SIG-M5 treated with dmso at 0.1 percent for 504 hours (cell line): ENCODE measurements at regions not wholly inside any gene's neighbourhood (a gene's known extent, or its start where the extent isn't known, plus 50 kb on each side); places are given as distances from the start of the nearest gene placed in this dataset.
A peak's percentile ranks its signal among the peaks of the same experiment; 100 is the strongest.
"Not testable (repeated sequence)": the region's sequence is repeated elsewhere in the genome, so short reads cannot be mapped to it uniquely, and the experiment has no call there.

Experiments used
- DNase-seq: peaks from one replicate; lab custom pipeline; 2025; ENCODE audit not compliant: unreplicated experiment; lab: John Stamatoyannopoulos, UW

DNA sequence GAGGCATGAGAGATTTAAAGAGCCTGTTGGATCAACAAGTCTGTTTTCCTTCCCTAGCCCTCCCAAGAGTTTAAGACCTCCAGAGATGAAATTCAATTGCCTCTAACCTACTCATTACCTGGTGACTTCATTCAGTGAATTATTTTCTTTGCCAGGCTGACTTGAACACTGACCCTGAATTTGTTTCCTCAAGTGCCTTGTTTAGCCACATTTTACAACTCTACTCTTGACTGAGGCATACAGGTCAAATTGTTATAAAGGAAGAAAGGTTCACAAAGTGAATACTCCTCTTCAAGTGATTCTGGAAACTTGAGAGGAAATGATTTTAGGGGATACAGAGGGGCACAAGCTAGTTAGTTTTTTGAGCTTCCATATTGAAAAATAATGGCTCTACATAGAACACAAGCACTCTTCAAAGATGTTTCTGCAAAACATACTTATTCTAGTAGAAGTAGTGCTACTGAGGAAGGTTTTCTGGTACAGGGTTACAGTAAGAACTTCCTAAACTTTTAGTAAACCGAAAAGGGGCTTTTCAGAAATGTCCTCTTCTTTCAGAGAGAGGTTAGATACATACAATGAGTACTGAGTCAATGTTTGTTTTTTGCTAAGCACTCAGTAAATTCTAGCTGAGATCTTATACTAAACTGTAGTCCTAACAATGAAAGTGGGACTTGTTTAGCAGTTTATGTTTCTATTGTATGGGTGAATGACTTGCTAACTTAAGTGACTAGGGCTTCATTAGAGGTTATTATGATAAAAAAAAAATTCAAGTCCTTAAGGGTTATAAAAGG, 137.4 kb upstream of the SATB1 start:
- no peak for DNase-seq

DNA sequence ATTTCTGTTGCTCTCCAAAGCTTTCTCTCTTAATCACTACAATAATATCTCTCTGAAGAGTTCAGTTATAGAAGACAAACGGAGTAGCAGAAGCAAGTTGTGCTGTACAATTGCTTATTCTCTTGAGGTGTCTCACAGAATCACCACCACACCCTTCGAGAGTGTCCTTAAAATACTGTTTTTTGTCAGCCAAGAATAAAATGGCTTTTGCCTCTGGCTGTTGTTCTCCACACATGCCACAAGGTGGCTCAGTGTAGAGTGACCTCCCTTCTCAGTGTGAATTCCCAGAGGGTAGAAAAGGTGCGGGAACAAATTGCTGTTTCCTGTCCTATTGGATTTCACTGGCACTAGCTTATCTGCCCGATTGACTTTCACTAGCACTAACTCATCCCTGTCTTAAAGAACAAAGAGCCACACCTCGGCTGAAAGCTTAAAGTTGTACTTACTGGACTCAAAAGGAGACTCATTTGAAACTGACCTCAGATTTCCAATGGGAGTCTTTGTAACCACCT, 134.2 kb upstream of the SATB1 start:
- DNase-seq, result peak; percentile 28

DNA sequence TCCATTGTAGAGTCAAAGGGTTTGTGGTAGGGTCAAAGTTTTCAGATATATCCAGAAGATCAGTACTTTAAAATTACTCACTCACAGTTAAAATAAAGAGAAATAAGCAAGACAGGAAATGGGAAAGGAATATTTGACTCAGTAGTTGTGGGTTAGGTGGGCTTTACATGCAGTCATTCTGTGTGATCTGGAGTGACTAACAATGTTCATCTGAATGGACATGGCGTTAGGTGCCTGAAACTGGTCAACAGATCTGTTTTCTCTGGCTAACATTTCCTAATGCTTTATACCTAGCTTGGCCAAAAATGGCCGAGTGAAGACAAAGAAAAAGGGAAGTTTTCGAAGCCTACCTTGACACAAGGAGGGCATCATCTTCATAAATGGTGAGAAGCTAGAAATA, 133.4 kb upstream of the SATB1 start:
- DNase-seq, result no peak

DNA sequence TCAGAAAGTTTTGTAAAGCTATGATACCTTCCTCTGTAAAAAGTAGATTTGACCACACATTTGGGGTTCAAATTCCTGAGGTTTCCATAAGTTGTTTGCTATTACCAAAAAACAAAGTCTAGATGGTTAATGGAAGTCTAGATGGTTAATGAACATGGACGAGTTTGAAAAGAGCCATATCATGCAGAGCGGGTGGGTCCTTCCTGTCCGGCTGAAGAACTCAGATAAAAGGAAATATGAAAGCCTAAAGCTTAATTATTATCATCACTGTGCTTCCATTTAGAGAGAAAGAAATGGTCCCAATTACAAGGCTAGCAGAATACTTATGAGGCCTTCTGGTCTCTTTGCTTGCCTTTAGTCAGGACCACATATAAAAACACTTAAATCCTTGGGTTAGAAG, 132.1 kb upstream of the SATB1 start:
- no peak for DNase-seq

DNA sequence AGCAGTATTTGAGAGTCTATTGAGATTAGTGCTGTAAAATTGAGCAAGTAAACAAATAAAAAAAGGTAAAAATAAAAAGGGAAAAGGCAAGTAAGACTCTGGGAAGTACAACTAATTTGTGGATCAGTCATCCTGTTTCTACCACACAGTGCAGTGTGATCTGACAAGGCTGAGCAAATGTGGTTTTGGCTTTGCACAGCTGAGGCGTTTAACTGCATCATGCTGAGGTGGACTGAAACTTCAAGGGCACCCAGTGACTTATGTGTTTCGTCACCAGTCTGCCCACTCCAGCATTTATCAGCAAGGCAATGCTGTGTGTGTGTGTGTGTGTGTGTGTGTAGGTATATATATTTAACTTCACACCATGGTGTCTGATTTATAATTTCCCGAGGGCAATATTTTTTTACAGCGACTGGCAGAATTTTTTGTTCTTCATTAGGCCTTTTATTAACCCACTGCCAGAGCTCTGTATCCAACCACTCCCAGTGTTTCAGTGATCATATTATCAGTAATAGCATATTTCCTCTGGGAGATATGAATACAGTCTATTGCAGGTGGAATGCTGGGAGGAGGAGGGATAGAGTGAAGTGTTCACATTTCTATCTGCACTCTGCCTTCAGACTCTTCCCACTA, 131.5 kb upstream of the SATB1 start:
- DNase-seq, result no peak

DNA sequence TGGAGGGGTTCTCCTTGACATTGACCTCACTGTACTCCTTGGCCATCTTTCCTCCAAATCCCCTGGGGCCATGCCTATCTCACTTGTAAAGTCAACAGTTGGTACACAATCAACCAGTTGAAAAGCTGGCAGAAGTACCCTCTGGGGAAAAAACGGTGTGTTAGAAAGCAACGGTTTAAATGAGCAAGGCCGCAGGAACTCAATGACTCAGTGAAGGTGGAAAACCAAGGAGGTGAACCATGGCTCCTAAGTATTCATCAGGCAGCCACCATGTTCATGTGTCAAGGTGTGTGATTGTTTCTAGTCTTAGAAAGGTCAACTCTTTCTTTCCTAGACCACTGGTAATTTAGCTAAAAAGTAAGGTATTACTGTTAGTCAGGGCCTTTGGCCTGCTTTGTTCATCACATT, 130.9 kb upstream of the SATB1 start:
- DNase-seq, result no peak

DNA sequence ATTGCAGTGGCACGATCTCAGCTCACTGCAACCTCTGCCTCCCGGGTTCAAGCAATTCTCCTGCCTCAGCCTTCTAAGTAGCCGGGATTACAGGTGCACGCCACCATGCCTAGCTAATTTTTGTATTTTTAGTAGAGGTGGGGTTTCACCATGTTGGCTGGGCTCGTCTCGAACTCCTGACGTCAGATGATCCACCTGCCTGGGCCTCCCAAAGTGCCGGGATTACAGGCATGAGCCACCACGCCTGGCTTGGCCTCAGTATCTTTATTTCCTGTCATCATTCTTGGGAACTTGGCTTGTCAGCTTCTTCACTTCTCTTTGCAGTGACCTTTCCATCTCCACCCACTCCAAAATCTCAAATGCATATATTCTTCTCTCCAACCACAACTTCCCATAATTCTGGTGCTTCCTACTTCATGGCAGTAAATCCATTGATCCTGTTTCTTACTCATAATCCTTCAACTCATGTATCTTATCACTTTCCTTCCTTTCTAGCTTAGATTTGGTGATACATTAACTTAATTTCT, 127.5 kb upstream of the SATB1 start:
- not testable (repeated sequence) for DNase-seq

DNA sequence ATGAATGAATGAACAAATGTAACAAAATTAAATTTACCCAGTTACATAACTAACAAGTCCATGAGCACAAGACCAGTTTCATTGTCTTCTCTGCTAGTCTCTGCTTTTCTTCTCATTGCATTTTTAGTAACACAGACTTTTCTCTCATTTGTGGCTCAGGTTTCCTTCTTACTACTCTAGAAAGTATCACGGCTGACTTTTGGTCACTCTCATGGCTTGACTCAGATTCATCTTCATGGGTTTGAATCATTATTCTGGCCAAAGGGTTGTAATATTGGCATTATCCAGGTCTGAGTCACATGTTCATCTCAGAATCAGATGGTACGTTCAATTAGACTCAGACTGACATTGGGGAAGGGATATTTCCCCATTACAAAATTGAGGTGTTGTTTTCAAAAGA, 121.5 kb upstream of the SATB1 start:
- no peak for DNase-seq

DNA sequence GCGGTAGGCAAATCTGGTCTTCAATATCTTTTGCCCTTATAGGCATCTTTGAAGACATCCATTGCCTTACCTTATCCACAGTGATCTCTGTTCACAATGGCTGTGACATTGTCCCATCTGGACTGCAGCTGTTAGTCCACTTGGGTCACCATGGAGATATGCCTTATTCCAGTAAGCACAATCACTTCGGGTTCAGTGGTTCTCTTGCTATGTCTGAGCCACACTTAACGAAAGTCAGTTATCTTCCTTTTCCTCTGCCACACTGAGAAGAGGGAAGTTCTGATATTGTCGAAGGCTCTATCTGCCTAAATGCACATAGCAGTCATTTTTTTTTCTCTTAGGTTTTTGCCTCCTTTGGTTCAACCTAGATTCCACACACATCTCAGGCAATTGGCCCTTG, 119.0 kb upstream of the SATB1 start:
- DNase-seq, result no peak

DNA sequence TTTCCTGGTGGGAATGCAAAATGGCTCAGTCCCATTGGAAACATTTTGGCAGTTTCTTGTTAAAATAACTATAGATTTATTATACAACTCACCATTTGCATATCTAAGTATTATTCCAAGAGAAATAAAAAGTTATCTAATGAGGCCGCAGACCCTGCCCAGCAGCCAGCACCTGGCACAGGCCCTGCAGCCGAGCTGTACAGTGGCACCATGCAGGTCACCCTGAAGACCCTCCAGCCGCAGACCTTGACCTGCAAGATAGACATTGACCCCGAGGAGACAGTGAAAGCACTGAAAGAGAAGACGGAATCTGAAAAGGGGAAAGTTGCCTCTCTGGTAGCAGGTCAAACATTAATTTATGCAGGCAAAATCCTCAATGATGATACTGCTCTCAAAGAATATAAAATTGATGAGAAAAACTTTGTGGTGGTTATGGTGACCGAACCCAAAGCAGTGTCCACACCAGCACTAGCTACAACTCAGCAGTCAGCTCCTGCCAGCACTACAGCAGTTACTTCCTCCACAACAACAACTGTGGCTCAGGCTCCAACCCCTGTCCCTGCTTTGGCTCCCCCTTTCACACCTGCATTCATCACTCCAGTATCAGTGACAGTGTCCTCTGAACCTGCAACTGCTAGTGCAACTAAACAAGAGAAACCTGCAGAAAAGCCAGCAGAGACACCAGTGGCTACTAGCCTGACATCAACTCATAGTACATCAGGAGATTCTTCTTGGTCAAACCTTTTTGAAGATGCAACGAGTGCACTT, 113.5 kb upstream of the SATB1 start:
- DNase-seq, result no peak

DNA sequence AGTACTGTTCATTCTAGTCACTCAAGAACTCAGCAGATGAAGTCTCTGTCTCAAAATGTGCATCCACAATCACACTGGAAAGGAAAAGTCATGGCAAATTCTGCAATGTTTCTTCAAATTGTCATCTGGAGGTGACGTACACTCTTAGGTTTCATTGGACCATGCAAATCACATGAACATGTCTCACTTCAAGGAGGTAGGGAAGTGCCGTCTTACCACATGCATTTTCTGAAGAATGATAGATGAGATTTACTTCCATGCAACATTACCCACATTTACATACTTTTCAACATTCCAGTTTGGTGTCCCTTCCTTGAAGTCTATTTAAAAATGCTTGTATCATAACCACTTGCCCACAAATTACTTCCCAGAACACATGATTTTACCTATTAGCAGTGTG, 107.9 kb upstream of the SATB1 start:
- no peak for DNase-seq

DNA sequence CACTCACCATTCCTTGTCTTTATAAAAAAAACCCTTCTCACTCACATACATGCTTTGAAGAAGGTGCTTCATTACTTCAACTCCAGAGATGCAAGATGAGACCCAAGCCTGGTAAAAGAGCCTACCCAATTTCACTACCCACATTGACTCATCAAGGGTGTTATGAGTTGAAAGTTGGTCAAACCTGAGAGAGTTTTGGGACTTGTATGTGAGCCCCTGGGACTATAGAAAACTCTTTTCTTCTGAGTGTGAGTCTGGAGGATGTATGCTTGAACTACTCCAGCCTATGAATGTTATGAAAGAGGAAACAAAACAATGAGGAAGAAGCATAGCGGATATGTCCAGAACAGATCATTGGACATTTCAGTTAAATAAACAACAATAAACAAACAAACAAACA, 106.5 kb upstream of the SATB1 start:
- DNase-seq, result no peak

DNA sequence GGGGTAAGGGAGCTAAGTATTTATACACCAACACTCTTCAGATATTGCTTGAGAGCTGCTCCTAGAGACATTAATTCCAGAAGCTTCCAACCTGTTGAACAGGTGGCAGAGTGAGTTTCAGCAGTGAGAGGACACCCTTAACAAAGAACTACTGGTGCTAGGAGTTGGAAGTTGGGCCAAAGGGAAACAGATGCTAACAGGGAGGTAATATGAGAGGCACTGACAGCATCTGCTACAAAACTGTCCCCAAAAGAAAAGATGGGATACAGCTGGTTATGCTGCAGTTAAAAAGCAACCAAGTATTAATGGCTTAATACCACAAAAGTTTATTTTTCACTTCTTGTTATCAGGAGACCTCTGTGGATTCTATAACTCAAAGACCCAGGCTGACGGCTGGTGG, 104.5 kb upstream of the SATB1 start:
- no peak for DNase-seq

DNA sequence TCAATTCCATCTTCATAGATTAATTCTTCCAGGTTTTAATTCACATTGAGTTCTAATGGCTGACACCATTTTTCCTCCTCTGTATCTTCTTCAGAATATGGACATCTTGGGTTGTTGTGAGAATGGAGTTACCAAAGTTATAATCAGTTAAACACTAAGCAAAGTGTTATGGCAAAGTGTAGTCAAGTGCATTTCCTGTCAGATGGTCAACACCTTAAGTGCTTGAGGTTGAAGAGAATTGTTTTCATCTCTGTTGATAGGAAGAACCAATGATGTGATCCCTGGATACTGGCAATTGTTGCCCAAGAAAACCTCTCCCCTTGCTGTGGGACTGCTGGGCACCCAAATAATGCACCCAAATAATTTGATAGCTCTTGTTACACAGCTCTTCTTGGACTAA, 102.6 kb upstream of the SATB1 start:
- no peak for DNase-seq

DNA sequence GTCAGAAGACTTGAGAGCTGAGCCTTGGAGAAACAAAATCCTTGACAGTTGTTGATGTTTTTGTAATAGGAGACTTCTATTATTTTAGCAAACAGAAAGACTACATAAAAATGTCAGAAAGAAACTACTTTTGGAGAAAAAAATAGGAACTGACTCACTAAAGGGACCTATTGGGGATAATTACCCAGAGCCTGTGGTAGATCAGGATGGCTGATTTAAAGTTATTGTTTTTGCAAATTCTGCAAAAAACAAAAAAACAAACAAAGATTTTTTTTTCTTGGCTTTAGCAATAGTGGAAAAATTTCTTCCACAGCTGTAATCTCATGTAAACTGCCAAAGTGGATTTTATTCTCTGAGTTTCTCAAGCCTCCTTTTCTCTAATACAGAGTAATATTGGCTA, 101.5 kb upstream of the SATB1 start:
- no peak for DNase-seq

DNA sequence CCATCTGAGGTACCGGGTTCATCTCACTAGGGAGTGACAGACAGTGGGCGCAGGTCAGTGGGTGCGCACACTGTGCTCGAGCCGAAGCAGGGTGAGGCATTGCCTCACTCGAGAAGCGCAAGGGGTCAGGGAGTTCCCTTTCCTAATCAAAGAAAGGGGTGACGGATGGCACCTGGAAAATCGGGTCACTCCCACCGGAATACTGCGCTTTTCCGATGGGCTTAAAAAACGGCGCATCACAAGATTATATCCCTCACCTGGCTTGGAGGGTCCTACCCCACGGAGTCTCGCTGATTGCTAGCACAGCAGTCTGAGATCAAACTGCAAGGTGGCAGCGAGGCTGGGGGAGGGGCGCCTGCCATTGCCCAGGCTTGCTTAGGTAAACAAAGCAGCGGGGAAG, 91.0 kb upstream of the SATB1 start:
- not testable (repeated sequence) for DNase-seq

DNA sequence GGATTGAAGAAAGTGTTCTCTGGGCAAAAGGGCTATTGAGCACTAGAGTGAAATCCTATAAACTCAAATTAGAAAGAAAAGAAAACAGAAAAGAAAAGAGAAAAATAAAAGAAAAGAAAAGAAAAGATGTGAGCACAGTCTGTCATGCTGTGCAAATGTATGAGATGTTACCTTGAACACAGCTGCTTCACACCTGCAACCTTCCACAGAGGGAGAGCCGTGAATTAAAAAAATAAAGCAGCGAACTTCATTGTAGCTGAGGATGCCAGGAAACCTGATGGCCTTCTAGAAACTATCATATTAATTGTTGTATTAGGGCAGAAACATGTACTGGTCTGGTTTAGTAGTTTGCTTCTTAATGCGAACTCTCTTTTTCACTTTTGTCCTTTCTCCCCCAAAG, 88.0 kb upstream of the SATB1 start:
- no peak for DNase-seq

DNA sequence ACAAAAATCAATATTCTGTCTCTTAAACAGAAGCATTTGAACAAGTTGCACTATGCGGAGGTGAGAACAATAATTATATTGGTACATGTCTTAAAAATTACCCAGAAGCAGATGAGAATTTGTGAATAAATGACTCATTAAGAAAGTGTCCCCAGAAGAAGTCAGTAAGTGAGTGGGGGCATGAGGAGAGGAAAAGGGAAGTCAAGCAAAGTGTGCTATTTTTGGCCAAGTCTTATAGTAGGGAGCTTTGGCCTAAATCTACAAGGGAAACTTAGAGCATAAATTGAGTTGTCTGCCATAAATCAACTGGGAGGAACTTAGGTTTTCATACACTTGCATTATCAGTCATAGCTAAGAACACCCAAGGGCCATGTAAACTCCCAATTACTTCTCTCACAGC, 86.9 kb upstream of the SATB1 start:
- DNase-seq, result peak; percentile 84

DNA sequence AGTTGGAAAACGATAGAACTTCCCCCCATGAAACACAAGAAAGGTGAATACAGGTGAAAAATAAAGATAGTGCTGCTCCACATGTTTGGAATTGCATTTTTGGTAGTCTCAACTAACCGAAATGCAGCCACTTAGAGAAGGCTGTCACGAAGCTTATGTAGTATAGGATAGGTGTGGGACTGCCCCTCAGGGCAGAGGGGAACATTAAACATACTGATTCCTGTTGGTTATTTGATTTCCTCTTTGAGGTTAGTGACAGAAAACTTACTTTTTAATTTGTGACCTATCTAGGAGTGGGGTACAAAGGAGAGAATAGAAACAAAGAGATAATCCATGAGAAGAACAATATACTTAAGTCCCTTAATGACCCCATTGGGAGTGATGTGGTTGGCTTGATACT, 85.8 kb upstream of the SATB1 start:
- no peak for DNase-seq

DNA sequence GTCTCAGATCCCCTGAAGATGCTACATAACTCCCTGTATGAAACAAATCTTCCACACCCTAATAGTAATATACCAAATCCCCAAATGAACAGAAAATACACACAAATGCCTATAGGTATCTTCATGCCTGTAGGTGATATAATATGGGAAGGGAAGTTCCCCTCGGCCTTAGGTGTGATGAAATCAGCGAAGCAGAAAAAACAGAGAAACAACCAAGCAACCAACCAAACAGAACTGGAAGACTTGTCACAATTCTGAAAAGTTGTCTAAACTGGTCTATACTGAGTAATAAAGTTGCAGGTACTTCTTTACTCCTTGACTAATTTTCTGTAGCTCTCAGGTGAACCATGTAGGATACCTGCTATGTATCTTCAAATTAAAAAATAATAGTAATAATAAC, 82.2 kb upstream of the SATB1 start:
- no peak for DNase-seq

DNA sequence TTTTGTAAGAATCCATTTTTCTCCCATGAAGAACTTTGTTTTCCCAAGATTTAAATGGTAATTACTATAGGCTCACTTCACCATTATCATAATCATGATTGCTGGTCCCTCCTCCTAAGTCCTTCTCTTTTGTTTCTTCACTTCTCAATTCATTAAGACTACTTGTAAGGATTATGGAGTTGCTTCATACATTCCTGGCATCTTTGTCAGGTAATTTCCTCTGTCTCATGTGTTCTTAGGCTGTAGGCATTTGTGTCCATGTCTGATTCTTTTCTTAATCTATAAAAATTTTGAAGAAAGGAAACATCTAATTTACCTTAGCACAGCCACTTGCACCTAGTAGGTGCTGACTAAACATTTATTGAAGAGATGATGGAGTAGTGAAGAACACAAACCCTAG, 79.9 kb upstream of the SATB1 start:
- no peak for DNase-seq
